NCI-H187 (cell line): ENCODE measurements at regions not wholly inside any gene's neighbourhood (a gene's known extent, or its start where the extent isn't known, plus 50 kb on each side); places are given as distances from the start of the nearest gene placed in this dataset.
A peak's percentile ranks its signal among the peaks of the same experiment; 100 is the strongest.
"Not testable (repeated sequence)": the region's sequence is repeated elsewhere in the genome, so short reads cannot be mapped to it uniquely, and the experiment has no call there.

Source experiments
- DNase-seq, 2 experiments: peaks; one replicate each; lab custom pipeline; 2025; lab: John Stamatoyannopoulos, UW

GRCh38 chr7:34207810-34208209 lies 302.5 kb downstream of the BMPER start:
- no peak for DNase-seq

GRCh38 chr7:34208878-34209621 lies 303.7 kb downstream of the BMPER start:
- no peak for DNase-seq

GRCh38 chr7:34211018-34211417 lies 305.7 kb downstream of the BMPER start:
- no peak for DNase-seq

- no peak for DNase-seq
Observed at GRCh38 chr7:34217972-34218371, 312.6 kb downstream of the BMPER start.

- DNase-seq = no peak
Observed at GRCh38 chr7:34219153-34219718, 313.9 kb downstream of the BMPER start.

GRCh38 chr7:34220506-34221185 lies 315.3 kb downstream of the BMPER start:
- DNase-seq = no peak

- no peak for DNase-seq
Observed at GRCh38 chr7:34222316-34222715, 317.0 kb downstream of the BMPER start.

GRCh38 chr7:34222722-34223121 lies 317.4 kb downstream of the BMPER start:
- no peak for DNase-seq

- no peak for DNase-seq
Observed at GRCh38 chr7:34224281-34224680, 318.9 kb downstream of the BMPER start.

- DNase-seq = peak in 1 of 2 experiments; percentile 60
Observed at GRCh38 chr7:34225193-34225592, 319.9 kb downstream of the BMPER start.

- no peak for DNase-seq
Observed at GRCh38 chr7:34227525-34227924, 322.2 kb downstream of the BMPER start.

GRCh38 chr7:34235101-34235500 lies 329.8 kb downstream of the BMPER start:
- not testable (repeated sequence) for DNase-seq

GRCh38 chr7:34236057-34236456 lies 330.7 kb downstream of the BMPER start:
- DNase-seq = no peak

- DNase-seq = no peak
Observed at GRCh38 chr7:34236839-34237492, 331.6 kb downstream of the BMPER start.

GRCh38 chr7:34237493-34237849 lies 332.1 kb downstream of the BMPER start:
- no peak for DNase-seq

GRCh38 chr7:34240417-34240816 lies 335.1 kb downstream of the BMPER start:
- DNase-seq = no peak

GRCh38 chr7:34242391-34242790 lies 337.1 kb downstream of the BMPER start:
- no peak for DNase-seq

GRCh38 chr7:34245246-34245645 lies 339.9 kb downstream of the BMPER start:
- no peak for DNase-seq

GRCh38 chr7:34247468-34247867 lies 342.1 kb downstream of the BMPER start:
- no peak for DNase-seq

- no peak for DNase-seq
Observed at GRCh38 chr7:34249192-34249591, 343.9 kb downstream of the BMPER start.

GRCh38 chr7:34260279-34260678 lies 354.9 kb downstream of the BMPER start:
- no peak for DNase-seq

GRCh38 chr7:34263168-34263567 lies 357.8 kb downstream of the BMPER start:
- DNase-seq = no peak

- no peak for DNase-seq
Observed at GRCh38 chr7:34269084-34269483, 363.7 kb downstream of the BMPER start.
